ENCODE measurements at regions not wholly inside any gene's neighbourhood (a gene's known extent, or its start where the extent isn't known, plus 50 kb on each side); places are given as distances from the start of the nearest gene placed in this dataset.

GRCh38 chr3:81851176-81851575 is 89.7 kb upstream of the GBE1 start:
- no peak overlapping the region for H3K4me3 ChIP-seq (ENCODE audit: low read depth, low read length)
- no peak for DNase-seq (ENCODE audit: low read depth, low spot score)
- POLR2A ChIA-PET = no interaction called here
- CTCF ChIA-PET = no interaction called here
- no peak for TF ChIP-seq CTCF (IDR thresholded peaks at IDR 0.05; ENCODE audit: insufficient read depth, low read length, missing control alignments)

GRCh38 chr3:81846988-81847387 is 85.5 kb upstream of the GBE1 start:
- no peak overlapping the region for H3K4me3 ChIP-seq (ENCODE audit: low read depth, low read length)
- CTCF ChIA-PET = interaction anchor here (0.9 kb wide), 1 partner anchor 63 kb away, joined by 3 read pairs; no protein-coding TSS in a partner anchor
- no peak for TF ChIP-seq CTCF (IDR thresholded peaks at IDR 0.05; ENCODE audit: insufficient read depth, low read length, missing control alignments)
- no peak for DNase-seq (ENCODE audit: low read depth, low spot score)
- POLR2A ChIA-PET = no interaction called here

- no peak for DNase-seq (ENCODE audit: low read depth, low spot score)
- no peak overlapping the region for H3K4me3 ChIP-seq (ENCODE audit: low read depth, low read length)
- ChIA-PET CTCF (no interaction called here), POLR2A (no interaction called here)
- TF ChIP-seq CTCF (IDR thresholded peaks at IDR 0.05; ENCODE audit: insufficient read depth, low read length, missing control alignments) = no peak
These were observed 80.1 kb upstream of the GBE1 start for GRCh38 chr3:81841540-81841939.

GRCh38 chr3:81839504-81840094 is 78.2 kb upstream of the GBE1 start:
- H3K4me3 ChIP-seq (ENCODE audit: low read depth, low read length) = no peak overlapping the region
- CTCF ChIA-PET = no interaction called here
- no peak for TF ChIP-seq CTCF (IDR thresholded peaks at IDR 0.05; ENCODE audit: insufficient read depth, low read length, missing control alignments)
- POLR2A ChIA-PET = no interaction called here
- DNase-seq (ENCODE audit: low read depth, low spot score) = no peak

- no peak overlapping the region for H3K4me3 ChIP-seq (ENCODE audit: low read depth, low read length)
- ChIA-PET CTCF (no interaction called here), POLR2A (no interaction called here)
- no peak for TF ChIP-seq CTCF (IDR thresholded peaks at IDR 0.05; ENCODE audit: insufficient read depth, low read length, missing control alignments)
- DNase-seq (ENCODE audit: low read depth, low spot score) = no peak
These were observed 77.0 kb upstream of the GBE1 start for GRCh38 chr3:81838457-81838856.

- no peak for TF ChIP-seq CTCF (IDR thresholded peaks at IDR 0.05; ENCODE audit: insufficient read depth, low read length, missing control alignments)
- POLR2A ChIA-PET = no interaction called here
- CTCF ChIA-PET = no interaction called here
- no peak overlapping the region for H3K4me3 ChIP-seq (ENCODE audit: low read depth, low read length)
- no peak for DNase-seq (ENCODE audit: low read depth, low spot score)
These were observed 75.7 kb upstream of the GBE1 start for GRCh38 chr3:81837071-81837593.
